DMS79 treated with DMSO at 0.1 percent for 48 hours (cell line): ENCODE measurements at regions not wholly inside any gene's neighbourhood (a gene's known extent, or its start where the extent isn't known, plus 50 kb on each side); places are given as distances from the start of the nearest gene placed in this dataset.
"Not testable (repeated sequence)": the region's sequence is repeated elsewhere in the genome, so short reads cannot be mapped to it uniquely, and the experiment has no call there.

Source experiments
- DNase-seq: peaks from one replicate; lab custom pipeline; 2025; lab: John Stamatoyannopoulos, UW

- not testable (repeated sequence) for DNase-seq
Measured at GRCh38 chrX:3919668-3920423, 206.4 kb upstream of the PRKX start.

- not testable (repeated sequence) for DNase-seq
Measured at GRCh38 chrX:3914813-3915212, 201.4 kb upstream of the PRKX start.

GRCh38 chrX:3914059-3914458 lies 200.6 kb upstream of the PRKX start:
- DNase-seq: not testable (repeated sequence)

GRCh38 chrX:3911012-3911411 lies 197.6 kb upstream of the PRKX start:
- DNase-seq: not testable (repeated sequence)

GRCh38 chrX:3910611-3911010 lies 197.2 kb upstream of the PRKX start:
- not testable (repeated sequence) for DNase-seq

- not testable (repeated sequence) for DNase-seq
Measured at GRCh38 chrX:3905522-3906258, 192.2 kb upstream of the PRKX start.

GRCh38 chrX:3902222-3902621 lies 188.8 kb upstream of the PRKX start:
- not testable (repeated sequence) for DNase-seq

GRCh38 chrX:3896755-3897154 lies 183.3 kb upstream of the PRKX start:
- not testable (repeated sequence) for DNase-seq

- not testable (repeated sequence) for DNase-seq
Measured at GRCh38 chrX:3882553-3882920, 169.1 kb upstream of the PRKX start.

GRCh38 chrX:3881898-3882552 lies 168.6 kb upstream of the PRKX start:
- DNase-seq: not testable (repeated sequence)

- DNase-seq: not testable (repeated sequence)
Measured at GRCh38 chrX:3881255-3881895, 167.9 kb upstream of the PRKX start.

- not testable (repeated sequence) for DNase-seq
Measured at GRCh38 chrX:3876393-3876792, 162.9 kb upstream of the PRKX start.

- DNase-seq: not testable (repeated sequence)
Measured at GRCh38 chrX:3875638-3876037, 162.2 kb upstream of the PRKX start.

GRCh38 chrX:3872226-3872879 lies 158.9 kb upstream of the PRKX start:
- DNase-seq: not testable (repeated sequence)

GRCh38 chrX:3867067-3867831 lies 153.8 kb upstream of the PRKX start:
- not testable (repeated sequence) for DNase-seq

GRCh38 chrX:3858332-3858731 lies 144.9 kb upstream of the PRKX start:
- DNase-seq: not testable (repeated sequence)

GRCh38 chrX:3843522-3844145 lies 130.2 kb upstream of the PRKX start:
- not testable (repeated sequence) for DNase-seq

- not testable (repeated sequence) for DNase-seq
Measured at GRCh38 chrX:3842822-3843521, 129.5 kb upstream of the PRKX start.

GRCh38 chrX:3838754-3839153 lies 125.3 kb upstream of the PRKX start:
- not testable (repeated sequence) for DNase-seq
